Hepatocyte (in vitro differentiated cells): ENCODE measurements at regions not wholly inside any gene's neighbourhood (a gene's known extent, or its start where the extent isn't known, plus 50 kb on each side); places are given as distances from the start of the nearest gene placed in this dataset.

ENCODE experiments used
- DNase-seq: peaks from one replicate; pipeline ENCODE4 v3.0.0-alpha.2; 2016; ENCODE audit warnings: low spot score
- H2AFZ ChIP-seq: fragments of 200-600 bp; sonication (generic); 2 replicates; pipeline ENCODE4 v1.6.0; 2016; ENCODE audit warnings: antibody characterized with exemption, mild to moderate bottlenecking
- H3K27ac ChIP-seq: fragments of 200-600 bp; sonication (generic); 2 replicates; pipeline ENCODE4 v1.5.1; 2016; ENCODE audit warnings: mild to moderate bottlenecking
- H3K27me3 ChIP-seq: fragments of 200-600 bp; sonication (generic); 2 replicates; pipeline ENCODE4 v1.6.1; 2016
- H3K36me3 ChIP-seq: fragments of 200-600 bp; sonication (generic); replicated peaks from 2 replicates; pipeline ENCODE4 v1.5.1; 2016; ENCODE audit warnings: low read depth; ENCODE audit not compliant: insufficient read depth
- H3K4me1 ChIP-seq: fragments of 200-600 bp; sonication (generic); 2 replicates; pipeline ENCODE4 v1.5.1; 2016; ENCODE audit warnings: mild to moderate bottlenecking, moderate library complexity; ENCODE audit not compliant: insufficient read depth
- H3K4me2 ChIP-seq: fragments of 200-600 bp; sonication (generic); 2 replicates; pipeline ENCODE4 v1.6.0; 2016
- H3K4me3 ChIP-seq: fragments of 200-600 bp; sonication (generic); 2 replicates; pipeline ENCODE4 v1.5.1; 2016; ENCODE audit warnings: mild to moderate bottlenecking
- H3K79me2 ChIP-seq: fragments of 200-600 bp; sonication (generic); 2 replicates; pipeline ENCODE4 v1.6.0; 2017; ENCODE audit warnings: mild to moderate bottlenecking
- H3K9me2 ChIP-seq: fragments of 200-600 bp; sonication (generic); replicated peaks from 2 replicates; pipeline ENCODE4 v1.6.0; 2017; ENCODE audit warnings: mild to moderate bottlenecking; ENCODE audit not compliant: insufficient read depth
- H3K9me3 ChIP-seq: fragments of 200-600 bp; sonication (generic); 2 replicates; pipeline ENCODE4 v1.5.1; 2016; ENCODE audit warnings: low read depth, mild to moderate bottlenecking
- H4K20me1 ChIP-seq: fragments of 200-600 bp; sonication (generic); 2 replicates; pipeline ENCODE4 v1.6.0; 2016; ENCODE audit warnings: mild to moderate bottlenecking; ENCODE audit not compliant: insufficient read depth, poor library complexity, severe bottlenecking
- CTCF ChIP-seq: fragments of 200-600 bp; sonication (generic); IDR thresholded peaks from 2 replicates; pipeline ENCODE4 v1.5.1; 2016; ENCODE audit warnings: antibody characterized with exemption, mild to moderate bottlenecking; ENCODE audit not compliant: poor library complexity
- EZH2 ChIP-seq: fragments of 200-600 bp; sonication (generic); IDR thresholded peaks from 2 replicates; pipeline ENCODE4 v1.6.1; 2016; ENCODE audit warnings: antibody characterized with exemption, mild to moderate bottlenecking, borderline replicate concordance
- EZH2phosphoT487 ChIP-seq: fragments of 200-600 bp; sonication (generic); IDR thresholded peaks from one replicate; pipeline ENCODE4 v1.6.1; 2018; ENCODE audit warnings: antibody characterized with exemption, mild to moderate bottlenecking, low read depth, moderate library complexity; ENCODE audit not compliant: unreplicated experiment, severe bottlenecking
- WGBS: methylation state at CpG from one replicate; pipeline ENCODE4 v1.1.6; 2016; ENCODE audit warnings: low lambda C conversion rate; ENCODE audit errors: missing lambda C conversion rate; 5-methylcytosine and 5-hydroxymethylcytosine counted together

GRCh38 chr7:85714951-85715350, 528.1 kb upstream of the SEMA3D start:
- Histone ChIP-seq H3K79me2 (no peaks in the 10 kb centered on the region), H3K4me1 (no peaks in the 10 kb centered on the region), H3K9me3 (no peaks in the 10 kb centered on the region), H3K4me2 (no peak overlapping the region), H3K27ac (no peak overlapping the region), H3K9me2 (no peaks in the 10 kb centered on the region), H3K4me3 (no peak overlapping the region), H3K27me3 (no peaks in the 10 kb centered on the region), H3K36me3 (no peaks in the 10 kb centered on the region), H2AFZ (no peak overlapping the region), H4K20me1 (no peaks in the 10 kb centered on the region)
- WGBS = 68% methylated on average over 2 of the region's 2 CpGs
- no peak for TF ChIP-seq EZH2phosphoT487
- TF ChIP-seq EZH2 = no peak
- DNase-seq = no peak

DNA sequence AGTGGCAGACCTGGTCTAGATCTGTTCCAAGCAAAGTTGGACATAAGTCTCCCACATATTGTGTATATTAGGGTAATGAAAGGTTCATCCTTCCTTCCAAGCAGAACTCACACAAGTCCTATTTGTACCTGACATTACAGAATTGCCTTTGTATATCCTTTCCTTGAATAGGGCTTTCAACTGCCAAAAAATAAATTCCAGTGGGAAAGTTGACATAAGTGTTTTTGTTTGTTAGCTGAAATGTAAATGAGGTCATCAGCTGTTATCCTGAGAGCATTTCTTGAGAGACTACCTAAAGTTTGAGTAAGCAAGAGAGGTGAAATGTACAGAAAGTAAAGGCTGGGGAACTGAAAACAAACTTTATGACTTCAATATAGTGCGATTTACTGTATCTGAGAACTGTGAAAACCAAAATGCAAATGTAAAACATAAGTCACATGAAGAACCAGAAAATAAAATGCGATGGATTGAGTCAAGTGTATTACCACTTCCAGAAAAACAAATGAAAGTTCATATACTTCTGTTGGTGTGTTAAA, 527.3 kb upstream of the SEMA3D start:
- Histone ChIP-seq H3K9me3 (no peaks in the 10 kb centered on the region), H4K20me1 (no peaks in the 10 kb centered on the region), H3K27me3 (no peaks in the 10 kb centered on the region), H3K27ac (no peak overlapping the region), H3K4me2 (no peak overlapping the region), H3K4me3 (no peak overlapping the region), H3K9me2 (no peaks in the 10 kb centered on the region), H3K4me1 (no peaks in the 10 kb centered on the region), H3K79me2 (no peaks in the 10 kb centered on the region), H2AFZ (no peak overlapping the region), H3K36me3 (no peaks in the 10 kb centered on the region)
- no peak for TF ChIP-seq EZH2phosphoT487
- no peak for TF ChIP-seq EZH2
- no peak for TF ChIP-seq CTCF
- 95% methylated on average over 2 of the region's 2 CpGs for WGBS
- no peak for DNase-seq

- 68% methylated on average over 1 of the region's 1 CpG for WGBS
- H3K4me2 ChIP-seq = no peak overlapping the region
- H4K20me1 ChIP-seq = no peaks in the 10 kb centered on the region
These were observed 526.3 kb upstream of the SEMA3D start for GRCh38 chr7:85713171-85713570.

DNA sequence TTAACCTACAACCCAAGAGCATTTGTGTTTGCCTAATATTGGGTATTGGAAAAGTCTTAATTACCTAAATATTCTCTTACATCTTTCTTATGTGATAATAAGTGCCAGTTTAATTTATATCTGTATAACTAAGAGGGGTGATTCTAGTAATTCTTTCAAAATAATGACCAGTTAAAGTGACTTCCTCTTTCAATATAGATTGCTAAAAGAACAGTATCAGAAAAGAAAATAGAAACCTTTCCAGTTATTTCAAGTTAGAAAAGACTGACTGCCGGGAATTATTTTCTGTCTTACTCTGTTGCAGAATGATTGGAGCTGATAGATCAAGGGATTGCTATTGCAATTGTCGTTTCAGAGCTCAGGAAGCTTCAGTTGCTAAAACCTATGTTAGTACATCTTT, 525.0 kb upstream of the SEMA3D start:
- no peak for TF ChIP-seq EZH2phosphoT487
- TF ChIP-seq CTCF = no peak
- no peak for TF ChIP-seq EZH2
- H3K27ac ChIP-seq = no peak overlapping the region
- no peaks in the 10 kb centered on the region for H3K9me2 ChIP-seq
- H3K27me3 ChIP-seq = no peaks in the 10 kb centered on the region
- H2AFZ ChIP-seq = no peak overlapping the region
- no peaks in the 10 kb centered on the region for H3K9me3 ChIP-seq
- H3K36me3 ChIP-seq = no peaks in the 10 kb centered on the region
- H4K20me1 ChIP-seq = no peaks in the 10 kb centered on the region
- no peaks in the 10 kb centered on the region for H3K79me2 ChIP-seq
- H3K4me2 ChIP-seq = no peak overlapping the region
- DNase-seq = no peak
- no peaks in the 10 kb centered on the region for H3K4me1 ChIP-seq
- 81% methylated on average over 2 of the region's 2 CpGs for WGBS
- no peak overlapping the region for H3K4me3 ChIP-seq

More at GRCh38 chr7:85713171-85713570, 526.3 kb upstream of the SEMA3D start:
- Histone ChIP-seq H3K79me2 (no peaks in the 10 kb centered on the region), H3K27ac (no peak overlapping the region), H3K27me3 (no peaks in the 10 kb centered on the region), H2AFZ (no peak overlapping the region), H3K9me3 (no peaks in the 10 kb centered on the region), H3K4me3 (no peak overlapping the region), H3K4me1 (no peaks in the 10 kb centered on the region), H3K9me2 (no peaks in the 10 kb centered on the region), H3K36me3 (no peaks in the 10 kb centered on the region)
- TF ChIP-seq CTCF (no peak), EZH2phosphoT487 (no peak), EZH2 (no peak)
- no peak for DNase-seq
